SK-N-SH treated with all-trans-retinoic acid at 6 μM for 48 hours (cell line): ENCODE measurements at regions not wholly inside any gene's neighbourhood (a gene's known extent, or its start where the extent isn't known, plus 50 kb on each side); places are given as distances from the start of the nearest gene placed in this dataset.

ENCODE experiments used
- ARNTL ChIP-seq: fragments of 450-650 bp; formaldehyde crosslinking; IDR thresholded peaks from 2 replicates; pipeline ENCODE4 v1.5.0; 2020; ENCODE audit warnings: low read depth, mild to moderate bottlenecking, moderate library complexity, borderline replicate concordance
- BACH2 ChIP-seq: fragments of 250-450 bp; sonication (Bioruptor Pico); IDR thresholded peaks from 2 replicates; pipeline ENCODE4 v1.9.0; 2021; ENCODE audit warnings: mild to moderate bottlenecking, borderline replicate concordance
- CREB5 ChIP-seq: fragments of 250-450 bp; sonication (Bioruptor Pico); IDR thresholded peaks from 2 replicates; pipeline ENCODE4 v1.5.1; 2020; ENCODE audit warnings: low read depth, mild to moderate bottlenecking, moderate library complexity
- CSRNP3 ChIP-seq: fragments of 250-450 bp; sonication (Bioruptor Pico); IDR thresholded peaks from 2 replicates; pipeline ENCODE4 v1.5.1; 2021; ENCODE audit warnings: mild to moderate bottlenecking, moderate library complexity
- OSR1 ChIP-seq: fragments of 250-450 bp; sonication (Bioruptor Pico); IDR thresholded peaks from 2 replicates; pipeline ENCODE4 v1.8.0; 2022; ENCODE audit warnings: moderate library complexity, mild to moderate bottlenecking, inconsistent platforms
- POU6F1 ChIP-seq: fragments of 250-450 bp; sonication (Bioruptor Pico); IDR thresholded peaks from 2 replicates; pipeline ENCODE4 v1.8.0; 2021; ENCODE audit warnings: low read depth, mild to moderate bottlenecking, moderate library complexity, borderline replicate concordance
- TOX ChIP-seq: fragments of 250-450 bp; sonication (Bioruptor Pico); IDR thresholded peaks from 2 replicates; pipeline ENCODE4 v1.8.0; 2021; ENCODE audit warnings: mild to moderate bottlenecking, moderate library complexity, borderline replicate concordance
- ZFP3 ChIP-seq: fragments of 250-450 bp; sonication (Bioruptor Pico); IDR thresholded peaks from 2 replicates; pipeline ENCODE4 v1.5.0; 2020; ENCODE audit warnings: mild to moderate bottlenecking, moderate library complexity
- ZFP30 ChIP-seq: fragments of 450-650 bp; formaldehyde crosslinking; IDR thresholded peaks from 2 replicates; pipeline ENCODE4 v1.5.0; 2022; ENCODE audit warnings: mild to moderate bottlenecking, moderate library complexity
- ZNF565 ChIP-seq: fragments of 450-650 bp; formaldehyde crosslinking; conservative IDR thresholded peaks from 2 replicates; pipeline ENCODE4 v1.5.0; 2020; ENCODE audit warnings: low read depth, mild to moderate bottlenecking, moderate library complexity

- TF ChIP-seq ZNF565 (CRISPR knock-in tag): no peak
- TF ChIP-seq CSRNP3 (CRISPR knock-in tag): no peak
- TF ChIP-seq BACH2 (CRISPR knock-in tag): no peak
- TF ChIP-seq OSR1 (CRISPR knock-in tag): no peak
- TF ChIP-seq POU6F1 (CRISPR knock-in tag): no peak
- TF ChIP-seq ZFP30 (CRISPR knock-in tag): no peak
- no peak for TF ChIP-seq ARNTL (CRISPR knock-in tag)
- no peak for TF ChIP-seq TOX
- no peak for TF ChIP-seq CREB5 (CRISPR knock-in tag)
- no peak for TF ChIP-seq ZFP3 (CRISPR knock-in tag)
These were observed 239.3 kb upstream of the SLITRK6 start for GRCh38 chr13:86038490-86038889.
